Lower leg skin (tissue), 4 donors: ENCODE measurements at regions not wholly inside any gene's neighbourhood (a gene's known extent, or its start where the extent isn't known, plus 50 kb on each side); places are given as distances from the start of the nearest gene placed in this dataset.
A peak's percentile ranks its signal among the peaks of the same experiment; 100 is the strongest.

ENCODE experiments used
- DNase-seq, 2 donors: peaks; one replicate each; pipeline ENCODE4 v3.0.0-alpha.2; 2019; ENCODE audit warnings: low spot score in 2 of 2
- H3K4me3 ChIP-seq: fragments of 200-600 bp; sonication (generic); 2 replicates; pipeline ENCODE4 v1.5.1; 2017; ENCODE audit warnings: mild to moderate bottlenecking, low read depth; ENCODE audit not compliant: poor library complexity, severe bottlenecking
- POLR2A ChIP-seq, 2 donors: fragments of 450-650 bp; IDR thresholded peaks; one replicate each; pipeline ENCODE4 v1.6.1; 2016 to 2017; ENCODE audit warnings: antibody characterized with exemption in 2 of 2, mild to moderate bottlenecking in 1 of 2, moderate library complexity in 1 of 2
- WGBS, 2 donors: methylation state at CpG; one replicate each; pipeline ENCODE4 v1.1.5; 2018; 5-methylcytosine and 5-hydroxymethylcytosine counted together
- intact Hi-C: fragments of 100-400 bp; cut with DNase I; formaldehyde crosslinking; loops from one replicate; pipeline ENCODE4 v1.15.0; 2023; ENCODE audit warnings: low total_unique reads
- TF ChIP-seq, protein P1 (sequence below), 3 donors: fragments of 450-650 bp; IDR thresholded peaks; one replicate each; pipeline ENCODE4 v1.5.1; 2016; ENCODE audit warnings: antibody characterized with exemption in 3 of 3, mild to moderate bottlenecking in 3 of 3, moderate library complexity in 2 of 3

DNA sequence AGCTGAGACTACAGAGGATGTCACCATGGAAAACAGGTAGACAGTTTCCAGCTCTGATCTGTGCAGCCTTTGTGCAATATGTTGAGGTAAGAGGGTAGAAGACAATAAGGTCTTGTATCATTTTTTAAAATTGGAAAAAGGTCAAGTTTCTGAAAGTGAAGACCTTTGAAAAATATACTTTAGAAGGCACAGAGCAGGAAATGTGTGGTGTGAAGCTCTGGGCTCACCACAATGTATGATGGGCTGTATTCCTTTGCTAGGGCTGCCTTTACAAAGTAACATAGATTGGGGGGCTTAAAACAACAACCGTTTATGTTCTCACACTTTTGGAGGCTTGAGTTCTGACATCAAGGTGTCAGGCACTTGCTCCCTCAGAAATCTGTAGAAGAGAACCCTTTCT, 514.3 kb upstream of the JARID2 start:
- intact Hi-C loops = no loop called here
- no peak for DNase-seq
- H3K4me3 ChIP-seq = no peak overlapping the region
- TF ChIP-seq, protein P1, sequence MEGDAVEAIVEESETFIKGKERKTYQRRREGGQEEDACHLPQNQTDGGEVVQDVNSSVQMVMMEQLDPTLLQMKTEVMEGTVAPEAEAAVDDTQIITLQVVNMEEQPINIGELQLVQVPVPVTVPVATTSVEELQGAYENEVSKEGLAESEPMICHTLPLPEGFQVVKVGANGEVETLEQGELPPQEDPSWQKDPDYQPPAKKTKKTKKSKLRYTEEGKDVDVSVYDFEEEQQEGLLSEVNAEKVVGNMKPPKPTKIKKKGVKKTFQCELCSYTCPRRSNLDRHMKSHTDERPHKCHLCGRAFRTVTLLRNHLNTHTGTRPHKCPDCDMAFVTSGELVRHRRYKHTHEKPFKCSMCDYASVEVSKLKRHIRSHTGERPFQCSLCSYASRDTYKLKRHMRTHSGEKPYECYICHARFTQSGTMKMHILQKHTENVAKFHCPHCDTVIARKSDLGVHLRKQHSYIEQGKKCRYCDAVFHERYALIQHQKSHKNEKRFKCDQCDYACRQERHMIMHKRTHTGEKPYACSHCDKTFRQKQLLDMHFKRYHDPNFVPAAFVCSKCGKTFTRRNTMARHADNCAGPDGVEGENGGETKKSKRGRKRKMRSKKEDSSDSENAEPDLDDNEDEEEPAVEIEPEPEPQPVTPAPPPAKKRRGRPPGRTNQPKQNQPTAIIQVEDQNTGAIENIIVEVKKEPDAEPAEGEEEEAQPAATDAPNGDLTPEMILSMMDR (IDR thresholded peaks at IDR 0.05) = no peak
- TF ChIP-seq POLR2A (IDR thresholded peaks at IDR 0.05) = no peak
- 81 to 87% methylated on average over 1 of the region's 1 CpG for WGBS, 2 donors

DNA sequence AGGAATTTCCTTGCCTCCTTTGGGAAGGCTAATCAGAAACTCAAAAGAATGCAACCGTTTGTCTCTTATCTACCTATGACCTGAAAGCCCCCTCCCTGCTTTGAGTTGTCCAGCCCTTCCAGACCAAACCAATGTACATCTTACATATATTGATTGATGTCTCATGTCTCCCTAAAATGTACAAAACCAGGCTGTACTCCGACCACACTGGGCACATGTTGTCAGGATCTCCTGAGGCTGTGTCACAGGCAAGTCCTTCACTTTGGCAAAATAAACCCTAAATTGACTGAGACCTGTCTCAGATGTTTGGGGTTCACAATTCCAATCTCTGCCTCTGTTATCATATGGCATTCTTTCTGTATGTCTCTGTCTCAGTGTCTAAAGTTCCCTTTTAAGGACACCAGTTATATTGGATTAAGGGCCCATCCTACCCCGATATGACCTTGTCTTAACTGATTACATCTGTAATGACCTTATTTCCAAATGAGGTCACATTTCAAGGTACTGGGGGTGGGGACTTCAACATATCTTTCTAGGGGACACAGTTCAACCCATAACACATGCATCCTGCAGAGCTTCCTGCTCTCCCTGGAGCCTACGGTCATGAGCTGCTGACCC, 513.5 kb upstream of the JARID2 start:
- intact Hi-C loops = no loop called here
- TF ChIP-seq, protein P1 (IDR thresholded peaks at IDR 0.05) = no peak
- no peak for TF ChIP-seq POLR2A (IDR thresholded peaks at IDR 0.05)
- H3K4me3 ChIP-seq = no peak overlapping the region
- no peak for DNase-seq
- 72 to 77% methylated on average over 4 of the region's 4 CpGs for WGBS, 2 donors

DNA sequence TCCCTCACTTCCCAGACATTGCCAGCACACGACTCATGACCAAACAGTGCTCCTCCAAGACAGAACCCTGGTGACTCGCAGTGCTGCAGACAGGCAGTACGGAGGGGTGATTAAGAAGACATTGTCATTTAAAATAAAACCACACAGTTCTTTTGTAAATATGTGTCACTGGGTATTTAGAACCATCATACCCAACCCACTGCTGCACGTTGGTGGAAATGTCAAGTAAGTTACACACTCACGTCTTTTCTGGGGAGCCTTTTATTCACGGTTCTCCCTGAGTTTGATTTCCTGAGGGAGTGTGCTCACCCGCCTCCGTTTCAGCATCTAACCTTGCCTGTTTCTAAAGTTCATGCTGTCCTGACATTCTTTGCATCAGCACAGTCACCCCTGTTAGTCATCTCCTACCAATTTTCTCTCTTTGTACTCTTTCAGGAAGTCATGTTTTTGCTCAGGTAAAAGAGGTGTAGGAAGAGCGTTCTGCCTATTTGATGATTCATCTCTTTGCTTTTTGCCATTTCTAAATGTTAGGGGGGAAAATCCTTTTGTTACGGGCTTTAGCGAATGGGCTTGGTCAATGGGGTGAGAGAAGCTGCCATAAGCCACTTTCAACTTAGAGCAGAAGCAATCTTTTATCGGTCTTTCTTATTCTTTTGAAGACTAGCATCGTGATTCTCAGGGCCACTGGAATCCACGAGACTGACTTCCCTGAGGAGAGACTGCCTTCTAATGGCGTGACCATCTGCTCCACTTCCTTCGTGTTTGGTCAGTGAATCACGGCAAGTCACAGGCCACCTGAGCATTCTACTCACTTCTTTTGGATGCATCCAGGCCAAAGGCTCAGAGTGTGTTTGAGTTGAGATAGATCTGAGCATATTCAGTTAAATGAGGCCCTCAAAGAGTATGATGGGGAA, 512.8 kb upstream of the JARID2 start:
- DNase-seq = peak in 1 of 2 donors; percentile 57
- TF ChIP-seq, protein P1 (IDR thresholded peaks at IDR 0.05) = no peak
- TF ChIP-seq POLR2A (IDR thresholded peaks at IDR 0.05) = no peak
- intact Hi-C loops = no loop called here
- no peak overlapping the region for H3K4me3 ChIP-seq
- WGBS, 2 donors = 74 to 85% methylated on average over 17 of the region's 17 CpGs

DNA sequence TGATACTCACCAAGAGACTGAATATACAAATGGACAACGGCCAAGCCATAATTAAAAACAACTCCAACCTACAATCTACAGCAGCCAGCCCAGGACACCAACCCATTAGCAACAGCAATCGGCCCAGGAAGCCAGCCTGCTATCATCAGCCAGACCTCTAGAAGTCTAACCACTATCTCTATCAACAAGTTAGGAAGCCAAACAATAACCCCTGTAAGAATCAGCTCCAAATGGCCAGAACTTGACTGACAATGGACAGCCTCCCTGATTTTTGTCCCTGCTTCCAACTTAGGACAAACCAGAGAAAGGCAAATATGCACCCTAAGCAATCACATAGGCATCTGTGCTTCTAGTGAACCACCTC, 511.8 kb upstream of the JARID2 start:
- H3K4me3 ChIP-seq = no peak overlapping the region
- DNase-seq = no peak
- TF ChIP-seq, protein P1 (IDR thresholded peaks at IDR 0.05) = no peak
- no peak for TF ChIP-seq POLR2A (IDR thresholded peaks at IDR 0.05)
- intact Hi-C loops = no loop called here
- WGBS, 2 donors = 47 to 74% methylated on average over 2 of the region's 2 CpGs

DNA sequence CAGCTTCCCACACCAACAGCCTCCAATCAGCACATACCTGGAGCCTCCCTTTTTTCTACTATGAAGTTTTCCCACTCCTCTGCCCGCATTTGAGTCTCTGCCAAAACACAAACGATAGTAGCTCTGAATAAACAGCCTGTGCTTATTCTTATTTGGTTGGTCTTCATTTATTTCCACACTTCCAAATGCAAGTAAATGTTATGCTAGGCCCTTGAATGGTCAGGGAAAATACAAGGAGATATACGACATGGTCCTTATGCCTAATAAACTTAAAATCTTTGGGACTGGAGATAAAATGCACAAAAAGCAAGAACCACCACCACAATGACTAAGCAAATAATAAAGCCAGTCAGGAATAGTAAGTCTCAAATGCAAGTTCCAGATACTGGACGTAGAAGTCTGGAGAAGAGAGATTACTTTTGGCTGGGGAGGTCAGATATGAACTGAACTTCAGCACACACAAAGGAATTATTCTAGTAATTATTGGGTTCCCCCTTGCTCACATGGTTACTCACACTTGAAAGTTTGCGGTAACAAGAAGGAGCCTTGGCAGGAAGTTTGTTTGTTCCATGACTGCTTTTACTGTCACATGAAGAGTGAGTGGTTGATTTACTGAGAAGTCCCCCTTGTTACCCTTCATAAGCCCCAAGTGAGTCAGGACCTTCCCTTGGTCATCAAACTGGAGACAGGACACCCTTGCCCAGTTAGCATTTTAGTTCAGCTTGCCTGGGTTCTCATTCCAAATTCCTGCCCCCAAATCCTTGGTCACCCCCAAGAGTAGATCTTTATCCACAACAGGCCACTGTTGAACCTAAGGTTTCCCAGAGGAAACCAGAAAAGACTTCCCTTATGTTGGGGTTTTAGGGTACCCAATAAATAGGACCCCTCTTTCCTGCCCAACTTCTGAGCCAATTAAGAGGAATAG, 511.2 kb upstream of the JARID2 start:
- WGBS, 2 donors = 68 to 69% methylated on average over 5 of the region's 5 CpGs
- DNase-seq = peak in 1 of 2 donors; percentile 55
- no peak overlapping the region for H3K4me3 ChIP-seq
- TF ChIP-seq, protein P1 (IDR thresholded peaks at IDR 0.05) = no peak
- no peak for TF ChIP-seq POLR2A (IDR thresholded peaks at IDR 0.05)
- intact Hi-C loops = no loop called here
